Stomach (tissue), 8 donors: ENCODE measurements at regions not wholly inside any gene's neighbourhood (a gene's known extent, or its start where the extent isn't known, plus 50 kb on each side); places are given as distances from the start of the nearest gene placed in this dataset.
A peak's percentile ranks its signal among the peaks of the same experiment; 100 is the strongest.

Experiments used
- DNase-seq, 2 donors: peaks; one replicate each; pipeline versions ENCODE4 v3.0.0 to v3.0.0-alpha.2; 2013 to 2019
- H3K27ac ChIP-seq, 5 donors: fragments of 200-600 bp in 4 of 5; sonication (generic) in 4 of 5; one replicate each; pipeline ENCODE4 v1.5.1; 2013 to 2019; ENCODE audit warnings: mild to moderate bottlenecking in 1 of 5, moderate library complexity in 1 of 5
- H3K27me3 ChIP-seq, 3 donors: fragments of 200-600 bp; sonication (generic); one replicate each; pipeline ENCODE4 v1.5.1; 2017 to 2019; ENCODE audit warnings: mixed run types in 1 of 3
- H3K36me3 ChIP-seq, 4 donors: fragments of 200-600 bp; sonication (generic); 1 replicate in 3 of 4; 2 replicates in 1 of 4; pipeline ENCODE4 v1.5.1; 2016 to 2019
- H3K4me1 ChIP-seq, 4 donors: fragments of 200-600 bp; sonication (generic); one replicate each; pipeline ENCODE4 v1.5.1; 2016 to 2019
- H3K4me3 ChIP-seq, 4 donors: fragments of 200-600 bp; sonication (generic) in 3 of 4; one replicate each; pipeline ENCODE4 v1.5.1; 2016 to 2019; ENCODE audit warnings: mild to moderate bottlenecking in 1 of 4
- H3K9me3 ChIP-seq, 4 donors: fragments of 200-600 bp; sonication (generic); one replicate each; pipeline ENCODE4 v1.5.1; 2016 to 2019
- CTCF ChIP-seq, 7 experiments: fragments of 450-650 bp in 4 of 7; fragments of 200-600 bp in 3 of 7; sonication (generic) in 3 of 7; IDR thresholded peaks; one replicate each; pipeline ENCODE4 v1.5.1; 2016 to 2019; ENCODE audit warnings: antibody characterized with exemption in 7 of 7, control low read depth in 2 of 7, mild to moderate bottlenecking in 1 of 7
- EP300 ChIP-seq: sonication (generic); formaldehyde crosslinking; IDR thresholded peaks from one replicate; pipeline ENCODE4 v1.6.1; 2017; ENCODE audit warnings: antibody characterized with exemption
- POLR2A ChIP-seq, 4 donors: fragments of 450-650 bp; IDR thresholded peaks; one replicate each; pipeline ENCODE4 v1.6.1; 2016; ENCODE audit warnings: antibody characterized with exemption in 4 of 4, control low read depth in 2 of 4, mild to moderate bottlenecking in 1 of 4, moderate library complexity in 1 of 4
- POLR2AphosphoS5 ChIP-seq, 3 donors: sonication (generic); formaldehyde crosslinking; IDR thresholded peaks; one replicate each; pipeline ENCODE4 v1.6.1; 2016; ENCODE audit warnings: antibody characterized with exemption in 3 of 3
- WGBS, 5 donors: extraction: QIAGEN DNeasy Blood & Tissue Kit in 3 of 5; methylation state at CpG; one replicate each; pipeline versions ENCODE4 v1.1.5 to v1.1.7; 2013 to 2018; 5-methylcytosine and 5-hydroxymethylcytosine counted together
- intact Hi-C: fragments of 100-400 bp; cut with DNase I; formaldehyde crosslinking; loops from one replicate; pipeline ENCODE4 v1.15.1; 2023; ENCODE audit warnings: low total_unique reads
- donor health status: healthy with polysubstance abuse.
- donor health status: Bipolar disorder and iron deficiency.
- donor health status: healthy.

DNA sequence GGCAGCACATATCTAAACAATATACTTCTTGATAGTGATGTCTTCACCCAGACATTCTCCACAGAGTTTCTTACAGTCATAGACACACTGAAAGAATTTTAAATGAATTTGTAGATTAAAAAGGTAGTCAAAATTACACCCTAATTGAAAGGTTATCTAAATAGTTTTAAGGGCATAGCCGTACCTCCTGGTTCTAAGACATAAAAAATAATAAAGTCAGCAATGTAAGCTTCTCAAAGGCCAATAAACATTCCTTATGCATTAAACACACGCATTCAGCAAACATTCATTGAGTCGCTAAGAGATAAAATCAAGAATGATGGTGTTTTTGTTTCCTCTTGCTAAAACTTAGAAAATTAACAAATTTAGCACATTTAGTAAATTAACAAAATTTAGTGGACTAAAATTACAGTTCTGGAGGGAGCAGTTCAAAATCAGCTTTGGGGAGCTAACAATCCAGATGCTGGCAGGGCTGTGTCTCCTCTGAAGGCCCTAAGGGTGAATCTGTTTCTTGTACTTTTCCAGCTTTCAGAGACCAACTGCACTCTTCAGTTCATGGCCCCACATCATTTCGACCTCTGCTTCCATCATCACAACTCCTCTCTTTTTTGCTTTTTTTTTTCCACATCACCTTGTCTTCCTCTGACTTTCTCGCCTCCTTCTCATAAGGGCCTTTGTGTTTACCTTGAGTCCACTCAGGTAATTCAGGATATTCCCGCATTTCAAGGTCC, 516.5 kb downstream of the DNAH5 start:
- intact Hi-C loops = no loop called here
- TF ChIP-seq CTCF (IDR thresholded peaks at IDR 0.05) (no peak), POLR2A (IDR thresholded peaks at IDR 0.05) (no peak), EP300 (no peak), POLR2AphosphoS5 (IDR thresholded peaks at IDR 0.05) (no peak)

DNA sequence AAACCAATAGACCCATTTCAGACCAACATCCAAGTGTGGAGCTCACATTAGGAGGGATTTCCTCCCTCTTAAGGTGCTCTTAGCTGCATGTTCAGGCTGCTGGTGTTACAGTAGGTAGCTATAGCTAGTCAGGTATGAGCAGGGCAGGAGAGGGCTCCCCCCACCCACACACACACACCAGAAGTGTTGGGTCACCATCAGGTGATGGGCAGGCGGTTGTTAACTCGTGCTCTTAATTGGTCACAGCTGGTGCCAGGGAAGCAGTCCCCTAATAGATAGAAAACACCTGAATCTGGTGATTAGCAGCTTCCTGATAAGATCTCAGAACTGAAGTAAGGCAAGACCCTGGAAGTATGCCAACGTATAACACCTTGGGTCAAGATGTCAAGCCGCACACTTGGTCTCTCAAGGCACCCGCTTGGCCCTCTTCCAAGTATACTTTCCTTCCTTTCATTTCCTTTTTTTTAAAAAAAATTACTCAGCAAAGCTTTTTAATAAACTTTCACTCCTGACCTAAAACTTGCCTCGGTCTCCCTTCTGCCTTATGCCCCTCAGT, 532.4 kb downstream of the DNAH5 start:
- Histone ChIP-seq H3K9me3 (peaks cover 0 to 5% (median 0%) of the 10 kb centered on the region in 4 donors), H3K4me3 (no peak overlapping the region), H3K27ac (no peak overlapping the region), H3K36me3 (no peaks in the 10 kb centered on the region), H3K27me3 (no peaks in the 10 kb centered on the region), H3K4me1 (no peaks in the 10 kb centered on the region)
- WGBS, 5 donors = 30 to 46% (median 44%) methylated on average over 6 of the region's 6 CpGs
- DNase-seq = peak in 1 of 2 donors; percentile 4
- intact Hi-C loops = no loop called here
- TF ChIP-seq POLR2A (IDR thresholded peaks at IDR 0.05) = no peak

More for the DNA sequence above, 516.5 kb downstream of the DNAH5 start:
- no peaks in the 10 kb centered on the region for H3K9me3 ChIP-seq
- no peak overlapping the region for H3K27ac ChIP-seq
- no peaks in the 10 kb centered on the region for H3K27me3 ChIP-seq
- no peaks in the 10 kb centered on the region for H3K36me3 ChIP-seq
- H3K4me3 ChIP-seq = no peak overlapping the region
- 64 to 78% (median 74%) methylated on average over 6 of the region's 6 CpGs for whole genome bisulfite sequencing, 5 donors
- no peaks in the 10 kb centered on the region for H3K4me1 ChIP-seq
- no peak for DNase-seq

GRCh38 chr5:13408616-13409015, 535.9 kb downstream of the DNAH5 start:
- no peaks in the 10 kb centered on the region for H3K36me3 ChIP-seq
- DNase-seq = no peak
- H3K9me3 ChIP-seq = no peaks in the 10 kb centered on the region
- no peak for TF ChIP-seq CTCF (IDR thresholded peaks at IDR 0.05)
- no peak for TF ChIP-seq POLR2A (IDR thresholded peaks at IDR 0.05)
- no peak for TF ChIP-seq POLR2AphosphoS5 (IDR thresholded peaks at IDR 0.05)
- TF ChIP-seq EP300 = no peak
- no peaks in the 10 kb centered on the region for H3K27me3 ChIP-seq
- 0 to 56% (median 33%) methylated on average over 1 of the region's 1 CpG for WGBS, 5 donors
- intact Hi-C loops = no loop called here
- no peak overlapping the region for H3K27ac ChIP-seq
- no peak overlapping the region for H3K4me3 ChIP-seq
- H3K4me1 ChIP-seq = no peaks in the 10 kb centered on the region

DNA sequence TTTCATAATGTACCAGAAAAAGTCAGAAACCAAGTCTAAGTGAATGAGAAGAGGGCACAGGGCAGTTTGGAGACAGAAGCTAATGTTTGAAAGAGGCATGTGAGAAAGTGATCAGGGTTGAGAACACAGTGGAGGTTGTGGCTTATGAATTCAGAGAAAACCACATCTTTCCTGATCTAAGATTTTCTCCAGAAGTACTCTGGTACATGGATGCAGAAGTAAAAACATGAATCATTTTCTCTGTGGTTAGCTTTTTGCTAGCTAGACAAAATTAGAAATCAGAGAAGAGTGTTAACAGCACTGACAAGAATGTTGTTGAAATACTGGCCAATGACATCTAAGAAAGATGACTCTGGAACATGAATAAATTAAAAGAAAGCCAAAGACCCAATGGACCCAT, 541.1 kb downstream of the DNAH5 start:
- TF ChIP-seq POLR2A (IDR thresholded peaks at IDR 0.05) = no peak
- TF ChIP-seq CTCF (IDR thresholded peaks at IDR 0.05) = no peak
- no peak for TF ChIP-seq POLR2AphosphoS5 (IDR thresholded peaks at IDR 0.05)
- no peak for TF ChIP-seq EP300
- no peak overlapping the region for H3K27ac ChIP-seq
- H3K4me1 ChIP-seq = no peaks in the 10 kb centered on the region
- no peak overlapping the region for H3K4me3 ChIP-seq
- no peak for DNase-seq
- no peaks in the 10 kb centered on the region for H3K36me3 ChIP-seq
- intact Hi-C loops = no loop called here
- peaks cover 0 to under 1% (median 0%) of the 10 kb centered on the region in 4 donors for H3K9me3 ChIP-seq
- H3K27me3 ChIP-seq = no peaks in the 10 kb centered on the region

DNA sequence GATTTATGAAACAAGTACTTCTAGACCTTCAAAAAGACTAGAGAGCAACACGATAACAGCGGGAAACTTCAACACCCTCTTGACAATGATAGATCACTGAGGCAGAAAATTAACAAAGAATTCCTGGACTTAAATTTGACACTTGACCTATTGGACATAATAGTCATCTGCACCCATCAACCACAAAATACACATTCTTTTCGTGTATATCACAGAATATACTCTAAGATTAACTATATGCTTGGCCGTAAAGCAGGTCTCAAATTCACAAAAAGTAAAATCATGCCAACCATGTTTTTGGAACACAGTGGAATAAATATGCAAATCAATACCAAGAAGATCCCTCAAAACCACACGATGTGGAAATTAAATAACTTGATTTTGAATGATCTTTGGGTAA, 559.4 kb downstream of the DNAH5 start:
- Histone ChIP-seq H3K4me1 (no peaks in the 10 kb centered on the region), H3K36me3 (no peaks in the 10 kb centered on the region), H3K9me3 (peaks cover 0 to 23% (median 15%) of the 10 kb centered on the region in 4 donors), H3K27me3 (no peaks in the 10 kb centered on the region), H3K27ac (no peak overlapping the region), H3K4me3 (no peak overlapping the region)
- DNase-seq = no peak
- intact Hi-C loops = no loop called here
- 71 to 81% (median 79%) methylated on average over 5 of the region's 5 CpGs for WGBS, 5 donors
- TF ChIP-seq CTCF (IDR thresholded peaks at IDR 0.05) = no peak
- no peak for TF ChIP-seq EP300
- TF ChIP-seq POLR2AphosphoS5 (IDR thresholded peaks at IDR 0.05) = no peak
- TF ChIP-seq POLR2A (IDR thresholded peaks at IDR 0.05) = no peak
